Stimulated activated naive CD4-positive, alpha-beta T cell (primary cell): ENCODE measurements at regions not wholly inside any gene's neighbourhood (a gene's known extent, or its start where the extent isn't known, plus 50 kb on each side); places are given as distances from the start of the nearest gene placed in this dataset.
"Not testable (repeated sequence)": the region's sequence is repeated elsewhere in the genome, so short reads cannot be mapped to it uniquely, and the experiment has no call there.

ENCODE experiments used
- DNase-seq, 6 experiments: peaks; one replicate each; lab custom pipeline; 2025; lab: John Stamatoyannopoulos, UW

DNA sequence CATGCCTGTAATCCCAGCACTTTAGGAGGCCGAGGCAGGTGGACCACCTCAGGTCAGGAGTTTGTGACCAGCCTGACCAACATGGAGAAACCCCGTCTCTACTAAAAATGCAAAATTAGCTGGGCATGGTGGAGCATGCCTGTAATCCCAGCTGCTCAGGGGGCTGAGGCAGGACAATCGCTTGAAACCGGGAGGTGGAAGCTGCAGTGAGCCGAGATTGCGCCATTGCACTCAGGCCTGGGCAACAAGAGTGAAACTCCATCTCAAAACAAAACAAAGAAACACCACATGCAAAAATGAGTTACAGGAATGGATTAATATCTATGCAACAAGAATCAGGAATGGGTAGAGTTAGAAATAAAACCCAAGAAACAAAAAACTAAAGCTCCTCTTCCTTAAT lies 462.3 kb upstream of the POM121L12 start:
- not testable (repeated sequence) for DNase-seq

DNA sequence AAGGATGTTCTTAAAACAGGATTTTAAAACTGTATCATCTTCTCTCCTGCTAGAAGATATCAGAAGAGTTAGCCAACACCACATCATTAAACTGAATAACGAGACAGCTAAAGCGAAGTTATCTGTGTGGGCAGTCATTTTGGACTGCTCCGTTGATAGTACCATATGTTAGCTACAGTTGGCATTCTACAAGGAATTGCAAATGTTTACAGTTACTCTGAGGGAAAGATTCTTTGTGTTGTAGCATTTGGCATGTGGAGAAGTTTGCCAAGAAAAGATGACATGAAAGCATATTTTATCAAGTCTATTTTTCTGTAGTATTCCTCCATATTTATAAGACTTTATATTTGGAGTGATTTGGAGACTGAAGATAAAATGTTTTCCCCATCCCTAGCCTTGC lies 464.4 kb upstream of the POM121L12 start:
- DNase-seq = no peak

DNA sequence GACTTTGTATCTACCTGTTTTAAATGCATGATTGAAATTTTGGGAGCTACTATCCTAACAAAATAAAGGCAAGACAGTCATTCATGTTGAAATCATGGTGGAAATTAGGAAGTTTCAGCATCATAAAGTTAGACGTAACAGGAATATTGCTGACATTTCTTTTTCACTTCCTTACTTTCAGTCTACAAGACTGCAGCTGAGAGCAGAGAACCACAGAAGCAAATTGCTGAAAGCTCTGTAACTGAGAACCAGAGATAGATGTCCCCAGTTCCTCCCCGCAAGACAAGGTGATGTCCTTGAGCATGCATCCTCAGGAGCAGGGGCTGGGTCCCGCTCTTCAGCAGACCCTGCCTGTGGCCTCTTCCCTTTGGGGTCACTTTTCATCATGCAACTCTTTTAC lies 466.3 kb upstream of the POM121L12 start:
- DNase-seq = no peak

DNA sequence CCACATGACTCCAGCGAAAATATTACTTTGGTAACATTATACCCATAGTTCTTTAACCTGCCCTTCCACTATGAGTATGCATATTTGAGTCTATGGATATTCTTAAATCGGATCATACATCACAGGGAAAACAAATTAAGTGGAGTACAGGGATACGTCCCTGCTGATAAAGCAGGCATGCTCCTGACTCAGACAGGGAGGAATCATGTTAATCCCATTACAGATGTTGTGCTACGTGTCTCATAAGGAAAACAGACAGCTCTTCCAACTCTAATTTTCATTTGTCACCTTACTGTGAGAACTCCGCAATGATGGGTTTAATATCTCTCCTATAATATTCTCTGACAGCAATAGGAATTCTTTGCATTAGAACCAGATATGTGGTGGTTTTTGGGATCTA lies 469.5 kb upstream of the POM121L12 start:
- no peak for DNase-seq

DNA sequence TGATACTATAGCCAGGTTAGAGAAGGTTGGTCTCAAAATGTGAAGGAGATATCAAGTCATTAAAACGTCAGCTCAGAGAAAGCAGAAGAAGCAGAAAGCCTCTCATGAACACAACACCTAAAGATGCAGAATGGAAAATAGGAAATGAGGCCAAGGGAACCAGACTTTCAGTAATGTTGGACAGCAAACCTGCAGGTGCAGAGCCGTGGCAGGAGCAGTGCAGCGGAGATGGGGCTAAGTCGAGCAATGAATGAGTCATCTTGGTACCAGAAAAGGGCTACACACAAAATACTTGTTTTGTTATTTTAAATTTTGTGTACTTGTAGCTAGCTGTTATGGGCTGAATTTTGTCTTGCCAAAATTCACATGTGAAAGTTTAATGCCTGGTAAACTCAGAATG lies 479.6 kb upstream of the POM121L12 start:
- DNase-seq = no peak

DNA sequence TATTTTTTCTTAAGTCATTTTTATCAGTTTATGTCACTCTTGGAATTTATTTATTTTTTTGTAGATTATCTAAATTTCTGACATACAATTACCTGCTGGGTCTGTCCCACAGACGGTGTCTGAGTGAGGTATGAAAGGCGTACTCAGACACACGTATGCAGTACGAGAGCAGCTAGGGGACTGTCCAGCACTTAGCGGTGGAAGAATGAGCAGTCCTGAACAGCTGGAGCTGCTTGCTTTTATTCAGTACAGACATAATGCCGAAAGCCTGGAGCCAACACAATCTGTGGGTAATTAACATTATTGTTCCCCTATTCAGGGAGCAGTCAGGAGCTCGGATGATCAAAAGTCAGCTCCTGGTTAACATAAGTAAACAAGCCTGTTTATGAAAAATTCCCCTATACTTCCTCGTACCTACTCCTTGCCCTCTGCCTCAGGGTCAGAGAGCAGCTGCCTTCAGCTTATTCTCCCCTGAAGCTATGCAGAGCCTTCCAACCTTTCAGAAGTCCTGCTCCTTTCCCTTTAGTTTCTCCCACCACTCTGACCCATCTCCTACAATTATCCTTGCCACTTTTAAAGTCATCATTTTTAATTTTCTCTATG lies 488.0 kb upstream of the POM121L12 start:
- DNase-seq = no peak

DNA sequence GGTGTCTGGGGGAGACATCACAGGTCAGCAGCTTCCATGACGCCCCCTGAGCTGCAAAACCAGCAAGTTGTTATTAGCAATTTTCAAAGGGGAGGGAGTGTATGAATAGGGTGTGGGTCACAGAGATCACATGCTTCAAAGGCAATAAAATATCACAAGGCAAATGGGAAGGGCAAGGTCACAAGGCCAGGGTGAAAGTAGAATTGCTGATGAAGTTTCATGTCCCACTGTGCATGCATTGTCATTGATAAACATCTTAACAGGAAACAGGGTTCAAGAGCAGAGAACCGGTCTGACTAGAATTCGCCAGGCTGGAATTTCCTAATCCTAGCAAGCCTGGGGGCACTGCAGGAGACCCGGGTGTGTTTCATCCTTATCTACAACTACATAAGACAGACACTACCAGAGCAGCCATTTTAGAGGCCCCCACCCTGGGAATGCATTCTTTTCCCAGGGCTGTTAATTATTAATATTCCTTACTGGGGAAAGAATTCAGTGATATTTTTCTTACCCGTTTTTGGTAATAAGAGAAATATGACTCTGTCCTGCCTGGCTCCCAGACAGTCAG lies 494.2 kb upstream of the POM121L12 start:
- not testable (repeated sequence) for DNase-seq

DNA sequence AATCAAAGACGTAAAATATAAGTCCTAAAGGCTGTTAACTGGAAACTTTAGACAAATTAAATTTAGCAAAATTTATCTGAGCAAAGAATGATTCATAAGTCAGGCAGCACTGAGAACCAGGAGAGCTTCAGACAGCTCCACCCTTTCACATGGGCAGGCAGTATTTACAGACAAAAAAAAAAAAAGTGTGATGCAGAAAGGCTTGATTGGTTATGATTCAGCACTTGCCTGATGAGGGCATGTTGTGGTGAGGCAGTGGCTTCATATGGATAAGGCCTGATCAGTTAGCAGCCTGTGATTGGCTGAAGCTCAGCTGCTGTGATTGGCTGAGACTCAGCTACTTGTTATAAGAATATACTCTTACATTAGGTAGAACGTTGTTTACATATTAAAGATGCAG lies 495.4 kb upstream of the POM121L12 start:
- no peak for DNase-seq

DNA sequence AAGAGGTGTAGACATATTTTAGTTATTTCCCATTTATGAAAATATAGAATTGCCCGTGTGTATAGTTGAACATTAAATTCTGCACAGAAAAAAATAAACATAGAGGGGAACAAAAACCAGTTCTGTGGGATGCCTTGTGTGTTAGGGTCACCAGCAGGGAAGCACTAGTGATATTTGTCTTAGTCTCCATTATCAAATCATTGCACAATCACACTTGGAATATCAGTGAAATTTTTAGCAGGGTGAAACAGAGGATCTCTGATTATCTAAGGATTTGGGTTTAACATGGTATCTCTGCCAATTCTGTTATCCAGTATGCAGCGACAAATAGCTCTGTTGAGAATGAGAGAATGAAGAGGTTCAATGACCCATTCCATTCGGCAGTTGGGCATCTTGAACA lies 496.0 kb upstream of the POM121L12 start:
- DNase-seq = no peak

DNA sequence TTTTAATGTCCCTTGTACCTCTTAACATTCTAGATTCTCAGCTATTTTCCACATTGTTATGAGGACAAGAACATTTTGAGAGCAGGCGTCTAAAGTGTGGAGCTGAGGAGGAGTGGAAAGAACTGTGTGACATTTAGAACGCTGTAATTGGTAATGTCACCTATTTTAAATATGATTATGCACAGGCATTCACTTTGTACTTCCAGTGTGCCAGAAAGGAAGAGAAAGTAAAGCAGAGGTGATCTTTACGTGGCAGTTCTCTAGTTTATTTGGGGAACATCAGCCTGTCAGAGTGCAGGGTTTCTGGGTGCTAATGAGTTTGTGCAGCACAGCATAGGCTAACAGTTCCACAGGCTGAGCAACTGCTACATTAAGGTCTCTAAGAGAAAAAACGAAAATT lies 498.4 kb upstream of the POM121L12 start:
- no peak for DNase-seq

DNA sequence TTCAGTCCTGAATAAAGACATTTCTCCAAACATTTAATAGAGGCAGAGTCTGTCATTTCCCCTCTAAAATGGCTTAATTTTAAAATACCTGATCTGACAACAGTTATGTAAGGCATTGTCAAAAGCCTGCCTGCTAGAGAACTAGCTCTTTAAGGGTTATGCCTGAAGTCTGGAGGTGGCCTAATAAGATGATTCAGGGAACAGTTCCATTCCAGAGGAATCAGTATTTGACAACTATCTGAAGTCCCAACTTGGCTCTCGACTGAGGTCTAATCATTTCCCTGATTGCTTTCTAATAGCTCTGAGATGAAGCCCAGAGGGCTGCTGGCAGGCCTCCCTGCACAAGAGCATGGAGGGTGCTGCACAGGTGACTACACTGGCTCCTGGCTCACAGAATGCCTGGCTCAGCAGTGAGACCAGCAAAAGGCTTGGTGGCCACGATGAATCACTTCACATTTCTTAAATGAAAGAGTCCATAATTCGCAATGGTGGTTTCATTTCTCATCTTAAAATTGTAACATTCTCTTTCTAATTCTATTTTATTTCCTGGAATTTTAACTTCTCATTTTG lies 509.6 kb upstream of the POM121L12 start:
- no peak for DNase-seq

DNA sequence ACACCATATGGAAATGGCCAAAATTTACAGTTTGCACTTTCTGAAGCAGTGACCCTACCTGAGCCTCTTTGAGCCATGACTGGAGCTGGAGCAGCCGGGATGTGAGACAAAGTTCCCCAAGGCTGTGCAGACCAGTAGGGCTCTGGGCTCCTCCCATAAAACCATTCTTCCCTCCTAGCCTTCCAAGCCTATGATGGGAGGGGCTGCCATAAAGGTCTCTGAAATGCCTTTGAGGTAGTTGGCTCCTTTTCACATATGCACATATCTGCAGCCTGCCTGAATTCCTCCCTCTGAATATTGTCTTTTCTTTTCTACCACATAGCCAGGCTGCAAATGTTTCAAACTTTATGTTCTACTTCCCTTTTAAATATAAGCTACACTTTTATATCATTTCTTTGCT lies 516.6 kb upstream of the POM121L12 start:
- no peak for DNase-seq

DNA sequence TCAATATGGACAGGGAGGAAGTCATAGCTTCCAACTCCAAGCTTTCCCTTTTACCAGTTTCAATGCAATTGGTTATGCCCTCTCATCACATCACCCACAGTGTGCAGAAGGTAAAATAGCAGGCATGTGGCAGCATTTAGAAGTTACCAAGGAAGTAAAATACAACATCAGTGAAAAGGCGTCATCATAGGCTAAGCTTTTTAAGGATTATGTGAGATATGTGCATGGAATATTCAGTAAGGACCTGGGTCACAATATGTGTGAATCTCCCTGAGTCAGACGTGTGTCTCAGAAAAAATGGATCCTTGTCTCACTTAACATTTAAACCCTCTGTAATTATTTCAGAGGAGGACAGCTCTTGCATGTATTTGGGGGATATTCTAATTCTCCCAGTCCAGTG lies 522.8 kb upstream of the POM121L12 start:
- DNase-seq = no peak

DNA sequence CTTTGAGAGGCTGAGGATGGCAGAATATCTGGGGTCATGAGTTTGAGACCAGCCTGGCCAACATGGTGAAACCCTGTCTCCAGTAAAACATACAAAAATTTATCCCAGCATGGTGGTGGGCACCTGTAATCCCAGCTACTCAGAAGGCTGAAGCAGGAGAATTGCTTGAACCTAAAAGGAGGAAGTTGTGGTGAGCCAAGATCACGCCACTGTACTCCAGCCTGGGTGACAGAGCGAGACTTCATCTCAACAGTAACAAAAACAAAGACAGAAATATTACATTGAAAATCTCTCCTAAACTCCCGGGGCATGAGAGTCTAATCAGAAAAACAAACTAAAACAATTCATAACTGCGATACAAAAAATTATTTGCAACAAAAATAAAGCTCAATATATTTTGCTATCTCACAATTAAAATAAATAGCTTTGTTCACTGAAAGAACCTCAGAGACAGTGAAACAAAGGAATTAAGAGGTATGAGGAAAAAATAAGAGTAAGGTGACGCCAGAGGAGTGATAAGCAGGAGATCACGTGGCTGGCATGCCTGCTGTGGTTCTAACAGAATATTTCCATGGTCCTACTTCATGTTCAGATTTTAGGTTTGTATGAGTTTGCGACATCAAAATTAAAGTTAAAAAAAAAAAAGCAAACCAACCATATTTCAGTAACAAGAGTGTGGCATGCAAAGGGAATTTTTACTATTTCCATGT lies 527.7 kb upstream of the POM121L12 start:
- DNase-seq = no peak

DNA sequence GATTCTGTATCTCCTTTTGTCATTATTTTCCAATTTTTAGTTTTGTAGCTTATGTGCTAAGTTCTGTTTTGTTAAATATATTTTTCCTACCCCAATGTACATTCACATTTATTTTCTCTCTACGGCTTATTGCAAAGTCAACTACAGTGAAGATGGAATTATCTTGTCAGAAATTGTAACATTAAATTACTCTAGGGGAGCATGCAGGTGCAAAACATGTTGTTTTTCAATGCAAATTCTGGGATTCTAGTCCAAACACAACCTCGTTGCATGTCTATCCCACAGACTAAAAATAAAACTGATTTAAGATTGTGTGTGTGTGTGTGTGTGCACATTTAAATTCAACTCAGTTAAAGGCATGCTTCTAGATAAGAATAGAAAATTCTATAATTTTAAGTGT lies 529.1 kb upstream of the POM121L12 start:
- no peak for DNase-seq

DNA sequence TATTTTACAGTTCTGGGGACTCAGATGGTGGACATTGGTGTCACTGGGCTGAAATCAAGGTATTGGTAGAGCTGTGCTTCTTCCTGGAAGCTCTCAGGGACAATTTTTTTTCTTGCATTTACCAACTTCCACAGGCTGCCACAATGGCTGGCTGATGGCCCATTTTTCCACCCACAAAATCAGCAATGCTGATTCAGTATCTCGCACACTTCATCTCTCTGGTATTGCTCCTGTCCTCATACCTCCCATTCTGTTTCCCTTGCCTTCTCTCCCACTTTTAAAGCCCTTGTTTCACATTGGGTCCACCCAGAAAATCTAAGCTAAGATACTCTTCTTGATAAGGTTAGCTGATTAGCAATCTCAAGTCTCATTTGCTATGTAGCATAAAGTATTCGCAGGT lies 530.9 kb upstream of the POM121L12 start:
- DNase-seq = no peak

DNA sequence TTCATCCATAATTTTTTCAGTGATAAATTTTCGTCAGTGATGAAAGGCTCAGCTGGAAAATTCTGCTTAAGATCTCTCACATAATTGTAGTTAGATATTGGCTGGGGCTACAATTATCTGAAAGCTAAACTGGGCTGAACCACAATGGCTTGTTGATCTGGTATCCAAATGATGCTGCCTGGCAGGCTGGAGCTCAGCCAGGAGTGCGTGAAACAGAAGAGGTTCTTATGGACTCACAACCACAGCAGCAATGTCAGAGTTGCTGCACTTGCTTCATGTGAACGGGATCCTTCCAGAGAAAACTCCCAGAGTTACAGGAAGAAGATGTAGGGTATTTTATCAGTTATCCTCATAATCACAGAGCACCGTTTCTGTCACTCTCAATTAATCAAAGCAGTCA lies 533.2 kb upstream of the POM121L12 start:
- DNase-seq = no peak

DNA sequence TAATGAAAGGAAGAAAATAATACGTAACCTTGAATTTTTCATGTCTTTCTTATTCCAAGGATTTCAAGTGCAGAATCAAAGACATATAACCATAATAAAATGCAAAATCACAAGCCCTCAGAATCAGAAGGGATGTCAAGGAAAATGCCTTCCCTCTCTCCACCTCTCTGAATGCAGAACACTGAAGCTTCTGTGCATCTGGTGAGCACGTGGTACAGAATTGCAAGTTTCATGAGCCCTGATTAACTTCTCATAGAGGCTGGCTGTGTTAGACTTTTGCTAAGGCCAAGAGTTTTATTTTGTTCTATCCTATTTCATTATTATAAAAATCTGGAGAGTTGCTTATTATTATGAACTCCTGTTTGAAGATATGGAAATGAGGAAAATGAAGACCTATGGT lies 533.7 kb upstream of the POM121L12 start:
- no peak for DNase-seq

DNA sequence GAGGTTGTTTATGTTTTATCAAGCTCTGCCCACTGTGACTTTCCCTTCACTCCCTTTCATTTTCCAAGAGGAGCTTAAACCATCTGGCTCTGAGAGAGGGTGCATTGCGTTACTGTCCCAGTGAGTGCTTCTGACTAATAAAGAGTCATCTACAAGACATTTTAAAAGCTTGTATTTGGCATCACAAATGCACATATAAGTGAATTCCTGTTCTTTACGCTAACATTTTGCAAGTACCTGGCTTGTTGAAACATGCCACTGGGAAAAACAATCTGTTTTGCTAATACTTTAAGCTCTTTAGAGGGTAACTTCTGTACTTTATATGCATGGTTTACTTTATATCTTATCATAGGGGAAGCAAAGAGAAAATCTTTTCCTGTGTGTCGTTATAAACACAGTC lies 534.6 kb upstream of the POM121L12 start:
- no peak for DNase-seq

DNA sequence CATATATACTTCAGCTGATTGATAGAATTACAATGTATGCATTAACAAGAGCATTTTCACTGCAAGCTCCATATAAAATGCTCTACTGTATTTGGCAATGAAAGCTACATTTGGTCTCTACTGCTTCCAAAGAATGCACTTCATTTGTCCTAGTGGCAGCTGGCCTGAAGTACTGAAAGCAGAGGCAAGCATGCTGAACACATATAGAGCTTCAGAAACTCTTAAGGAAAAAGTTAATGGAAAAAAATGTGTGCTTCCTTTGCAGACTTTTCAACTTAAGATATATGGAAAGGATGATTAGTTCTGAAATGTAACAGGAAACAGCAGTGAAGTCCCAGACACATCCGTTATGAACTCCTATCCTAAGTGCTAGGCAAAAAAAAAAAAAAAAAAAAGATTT lies 537.1 kb upstream of the POM121L12 start:
- no peak for DNase-seq

DNA sequence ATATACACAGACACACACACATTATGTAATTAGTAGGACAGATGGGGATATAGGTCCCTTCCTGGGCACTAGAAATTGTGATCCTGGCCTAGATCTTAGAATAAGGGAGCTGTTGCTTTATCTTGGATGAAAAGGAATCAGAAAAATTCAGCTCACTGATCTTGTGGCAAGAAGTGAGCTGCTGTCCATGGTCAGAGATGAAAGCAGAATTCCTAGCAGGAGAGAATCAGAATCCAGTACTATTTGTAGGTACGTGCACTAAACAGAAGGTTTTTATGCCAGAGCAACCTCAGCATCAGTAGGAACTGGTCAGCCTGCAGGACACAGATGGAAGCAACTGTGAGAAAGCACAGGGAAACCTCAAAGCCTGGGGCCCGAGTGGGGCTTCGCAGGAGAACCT lies 549.2 kb upstream of the POM121L12 start:
- no peak for DNase-seq

DNA sequence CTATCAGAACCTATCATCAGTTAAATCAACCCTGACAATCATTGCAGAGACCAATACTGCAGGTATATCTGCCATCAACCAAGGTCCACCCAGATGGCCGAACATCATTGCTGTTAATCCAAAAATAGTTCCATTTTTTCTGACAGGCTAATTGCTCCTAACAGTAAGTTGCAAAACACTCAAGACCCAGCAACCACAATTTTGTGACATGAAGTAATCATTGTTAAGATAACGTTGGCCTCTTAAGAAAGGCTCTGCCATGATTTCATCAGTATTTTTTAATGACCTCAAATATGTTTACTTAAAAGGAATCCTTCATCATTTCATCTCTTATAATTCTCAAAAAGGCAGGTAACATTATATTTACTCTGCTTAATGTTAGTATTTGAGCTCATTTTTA lies 553.4 kb upstream of the POM121L12 start:
- DNase-seq = no peak

DNA sequence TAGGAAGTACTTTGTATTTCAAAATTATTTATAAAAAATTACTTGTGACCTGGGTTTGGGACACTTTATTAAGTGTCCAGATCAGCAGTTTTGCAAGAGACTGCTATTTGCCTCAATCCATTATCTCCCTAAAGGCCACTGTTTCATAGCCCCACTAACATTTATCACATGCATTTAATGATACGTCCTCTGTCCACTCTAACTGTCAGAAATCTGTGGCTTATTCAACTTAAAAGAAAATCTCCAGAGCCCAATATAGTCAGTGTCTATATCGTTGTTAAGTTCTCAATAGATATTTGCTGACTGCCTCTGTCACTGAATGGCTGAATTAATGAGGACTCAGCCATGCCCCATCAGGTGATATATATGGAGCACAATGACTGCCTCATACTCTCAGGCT lies 553.9 kb upstream of the POM121L12 start:
- DNase-seq = no peak

DNA sequence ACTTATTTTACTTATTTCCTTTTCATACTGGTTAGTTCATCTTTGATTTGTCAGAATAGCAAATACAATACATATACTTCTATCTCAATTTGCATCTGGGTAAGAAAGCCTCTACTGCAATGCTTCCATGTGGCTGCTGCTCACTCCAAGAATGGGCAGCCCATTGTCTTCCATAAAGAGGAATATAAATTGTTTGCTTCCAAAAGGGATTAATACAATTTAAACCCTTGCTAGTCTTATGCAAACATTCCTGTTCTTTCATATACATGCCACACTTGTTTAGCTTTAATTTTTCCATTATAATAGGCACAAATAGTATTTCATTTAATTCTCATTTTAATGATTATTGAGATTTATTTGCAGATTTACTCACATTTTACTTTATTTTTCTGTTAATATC lies 555.4 kb upstream of the POM121L12 start:
- no peak for DNase-seq
